Activated CD8-positive, alpha-beta memory T cell treated with anti-CD3 and anti-CD28 coated beads, Interleukin-2, amount 50 U/mL, for 48 hours (primary cell): ENCODE measurements at regions not wholly inside any gene's neighbourhood (a gene's known extent, or its start where the extent isn't known, plus 50 kb on each side); places are given as distances from the start of the nearest gene placed in this dataset.

ENCODE experiments used
- DNase-seq: peaks from one replicate; pipeline ENCODE4 v3.0.0-alpha.2; 2020

GRCh38 chr9:89554307-89555035 is 50.3 kb upstream of the GADD45G start:
- DNase-seq, result no peak

GRCh38 chr9:89553451-89554010 is 51.3 kb upstream of the GADD45G start:
- no peak for DNase-seq

- peak; percentile 32 for DNase-seq
Measured at GRCh38 chr9:89550346-89550927, 52.5 kb upstream of the SEMA4D start.

GRCh38 chr9:89549031-89549644 is 51.2 kb upstream of the SEMA4D start:
- DNase-seq, result peak; percentile 93

- DNase-seq, result no peak
Measured at GRCh38 chr9:89548071-89548638, 50.2 kb upstream of the SEMA4D start.
